ENCODE measurements at regions not wholly inside any gene's neighbourhood (a gene's known extent, or its start where the extent isn't known, plus 50 kb on each side); places are given as distances from the start of the nearest gene placed in this dataset.

GRCh38 chr18:77948567-77948966 lies 698.9 kb downstream of the GALR1 start:
- no peak for TF ChIP-seq CTCF (IDR thresholded peaks at IDR 0.05; ENCODE audit: borderline replicate concordance, extremely low read depth, low read length, poor library complexity, severe bottlenecking)
- TF ChIP-seq EZH2 (IDR thresholded peaks at IDR 0.05; ENCODE audit: borderline replicate concordance, low read depth, low read length, severe bottlenecking): no peak

Data from DND-41 (cell line).